ENCODE measurements at regions not wholly inside any gene's neighbourhood (a gene's known extent, or its start where the extent isn't known, plus 50 kb on each side); places are given as distances from the start of the nearest gene placed in this dataset.
"Not testable (repeated sequence)": the region's sequence is repeated elsewhere in the genome, so short reads cannot be mapped to it uniquely, and the experiment has no call there.

GRCh38 chr16:6728381-6728780 is 604.3 kb upstream of the RBFOX1 start:
- DNase-seq (ENCODE audit: low read depth in 2 of 2), result no peak

DNA sequence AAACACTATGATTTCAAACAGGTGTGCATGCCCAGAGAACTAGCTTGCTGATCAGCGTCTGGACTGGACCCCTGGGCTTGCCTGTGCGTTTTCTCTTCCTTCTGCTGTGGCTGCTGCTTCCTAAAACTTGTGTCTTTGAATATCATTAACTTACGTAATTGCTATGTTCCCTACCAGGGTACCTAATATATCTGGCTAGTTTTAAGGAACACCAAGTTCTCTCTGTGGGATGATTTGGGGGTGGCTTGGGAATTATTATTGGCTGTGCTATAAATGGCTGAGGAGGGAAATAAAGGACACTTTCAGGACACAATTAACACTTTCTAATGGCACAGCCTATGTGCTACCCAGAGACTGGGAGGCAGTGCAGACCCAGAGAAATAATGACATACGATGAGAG is 606.0 kb upstream of the RBFOX1 start:
- no peak for DNase-seq (ENCODE audit: low read depth in 2 of 2)

- no peak for DNase-seq (ENCODE audit: low read depth in 2 of 2)
Observed at GRCh38 chr16:6725634-6726331, 606.9 kb upstream of the RBFOX1 start.

GRCh38 chr16:6725206-6725605 is 607.4 kb upstream of the RBFOX1 start:
- not testable (repeated sequence) for DNase-seq (ENCODE audit: low read depth in 2 of 2)

GRCh38 chr16:6722786-6723185 is 609.9 kb upstream of the RBFOX1 start:
- DNase-seq (ENCODE audit: low read depth in 2 of 2), result no peak

GRCh38 chr16:6714510-6714909 is 618.1 kb upstream of the RBFOX1 start:
- no peak for DNase-seq (ENCODE audit: low read depth in 2 of 2)

GRCh38 chr16:6709736-6710135 is 622.9 kb upstream of the RBFOX1 start:
- DNase-seq (ENCODE audit: low read depth in 2 of 2), result no peak

DNA sequence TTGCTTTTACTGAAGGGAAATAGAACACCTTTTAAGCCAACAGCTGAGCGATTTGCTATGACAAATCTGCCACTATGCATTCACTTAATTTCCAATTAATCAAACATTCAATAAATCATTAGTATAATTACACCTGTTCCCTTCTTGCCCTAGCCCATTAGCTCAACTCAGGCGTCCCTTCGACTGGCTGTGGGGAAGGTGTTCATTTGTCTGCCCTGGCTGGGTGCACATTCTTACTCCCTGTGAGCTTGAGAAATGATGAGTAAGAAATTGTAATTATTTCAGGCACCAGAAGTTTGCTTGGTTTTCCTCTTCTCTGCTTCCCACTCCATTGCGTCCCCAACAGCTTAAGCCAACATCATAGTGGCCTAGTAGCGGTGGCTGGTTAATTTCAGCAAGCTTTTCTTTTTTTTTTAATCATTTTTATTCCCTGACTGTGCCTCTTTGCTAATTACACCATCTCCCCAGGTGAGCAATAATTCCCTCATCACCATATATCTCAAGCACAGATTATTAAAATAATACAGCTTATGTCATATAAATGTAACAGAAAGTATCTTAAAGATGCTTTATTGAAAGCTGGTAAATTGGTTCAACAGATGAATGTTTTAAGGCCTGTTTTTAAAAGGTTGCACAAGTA is 623.9 kb upstream of the RBFOX1 start:
- DNase-seq (ENCODE audit: low read depth in 2 of 2), result no peak

DNA sequence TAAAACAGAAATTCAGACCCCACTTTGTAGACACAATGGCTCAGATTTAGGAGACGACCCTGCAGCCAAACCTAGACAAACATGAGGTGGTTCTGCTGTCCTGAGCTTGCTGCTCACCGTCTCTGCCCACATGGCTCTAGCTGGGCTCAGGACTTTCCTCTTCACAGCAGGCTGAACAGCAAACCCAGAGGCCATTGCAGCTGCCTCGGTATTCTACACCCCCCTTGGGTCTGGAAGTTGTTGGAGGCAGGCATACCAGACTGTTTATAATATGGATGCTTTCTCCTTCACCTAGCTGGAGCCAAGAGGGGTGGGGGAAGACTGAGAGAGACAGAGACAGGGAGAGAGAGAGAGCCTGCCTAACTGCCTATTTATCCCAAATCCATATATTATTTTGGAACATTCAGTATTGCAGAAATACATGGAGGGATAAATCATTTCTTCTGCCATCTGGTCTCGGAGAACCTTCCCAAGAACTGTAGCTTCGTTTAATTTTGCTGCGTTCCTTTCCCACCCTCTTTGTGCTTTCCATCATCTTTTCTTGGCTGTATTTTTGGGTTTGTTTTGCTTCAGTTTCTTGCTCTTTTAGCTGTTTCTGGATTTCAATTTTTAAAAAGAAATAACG is 628.2 kb upstream of the RBFOX1 start:
- no peak for DNase-seq (ENCODE audit: low read depth in 2 of 2)

- DNase-seq (ENCODE audit: low read depth in 2 of 2), result no peak
Observed at GRCh38 chr16:6701096-6701495, 631.5 kb upstream of the RBFOX1 start.

DNA sequence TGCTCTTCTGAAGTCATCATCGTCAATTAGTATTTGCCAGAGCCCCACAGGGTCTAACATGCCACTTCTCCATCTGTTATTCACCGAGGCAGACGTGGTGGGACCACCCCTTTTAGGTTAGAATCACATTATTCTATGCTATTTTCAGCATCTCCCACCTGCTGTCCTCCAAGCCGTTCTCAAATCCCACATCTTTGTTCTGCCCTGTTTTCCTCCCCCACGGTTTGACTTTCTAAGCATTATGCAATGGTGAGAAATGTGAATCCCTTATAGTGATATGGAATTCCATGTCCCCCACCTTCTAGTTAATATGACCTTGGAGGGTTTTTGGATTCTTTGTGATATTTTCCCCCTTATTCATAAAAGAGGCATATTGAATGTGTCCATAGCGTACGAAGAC is 634.1 kb upstream of the RBFOX1 start:
- no peak for DNase-seq (ENCODE audit: low read depth in 2 of 2)

DNA sequence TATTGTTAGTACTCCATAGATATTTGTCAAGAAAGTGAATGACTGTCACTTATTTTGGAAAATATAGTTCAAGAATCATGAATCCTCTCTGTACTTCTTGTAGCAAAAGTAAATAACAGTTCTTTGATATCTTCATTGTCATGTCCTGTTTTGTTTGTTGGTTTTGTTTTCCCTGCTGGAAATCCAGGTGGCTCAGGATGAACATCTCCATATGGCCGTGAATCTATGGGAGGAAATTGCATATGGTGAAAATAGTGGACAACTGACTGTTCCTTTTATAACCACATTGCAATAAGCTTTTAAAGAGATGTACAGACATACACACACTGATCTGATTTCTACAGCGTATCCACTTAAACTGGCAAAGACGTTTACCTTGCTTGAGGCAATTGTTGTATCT is 637.0 kb upstream of the RBFOX1 start:
- no peak for DNase-seq (ENCODE audit: low read depth in 2 of 2)

- DNase-seq (ENCODE audit: low read depth in 2 of 2), result no peak
Observed at GRCh38 chr16:6694636-6695035, 638.0 kb upstream of the RBFOX1 start.

GRCh38 chr16:6693418-6693817 is 639.2 kb upstream of the RBFOX1 start:
- DNase-seq (ENCODE audit: low read depth in 2 of 2), result not testable (repeated sequence)

DNA sequence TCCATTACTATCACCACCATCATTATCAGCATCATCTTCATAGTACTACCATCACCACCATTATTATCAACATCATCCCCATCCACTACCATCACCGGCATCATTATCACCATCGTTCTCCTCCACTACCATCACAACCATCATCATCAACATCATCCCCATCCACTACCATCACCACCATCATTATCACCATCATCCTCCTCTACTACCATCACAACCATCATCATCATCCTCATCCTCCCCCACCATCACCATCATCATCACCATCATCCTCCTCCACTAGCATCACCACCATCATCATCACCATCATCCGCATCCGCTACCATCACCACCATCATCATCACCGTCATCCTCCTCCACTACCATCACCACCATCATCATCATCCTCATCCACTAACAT is 639.8 kb upstream of the RBFOX1 start:
- no peak for DNase-seq (ENCODE audit: low read depth in 2 of 2)

DNA sequence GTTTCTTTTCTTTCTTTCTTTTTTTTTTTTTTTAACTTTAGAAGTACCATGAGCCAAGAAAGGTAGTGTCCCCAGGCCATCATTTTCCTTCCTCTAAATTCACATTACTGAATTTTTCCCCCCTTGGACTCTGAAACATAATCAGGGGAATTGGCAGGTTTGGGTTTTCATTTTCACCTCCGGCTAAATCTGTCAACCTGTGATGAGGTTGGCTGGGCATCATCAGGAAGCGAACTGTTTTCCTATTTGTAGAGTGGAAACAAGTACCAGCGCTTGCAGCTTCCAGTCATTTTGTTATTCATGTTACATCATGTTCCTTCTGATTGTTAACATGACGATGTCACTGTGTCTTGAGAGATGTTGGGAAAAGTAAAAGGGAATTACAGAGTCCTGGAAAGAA is 641.9 kb upstream of the RBFOX1 start:
- no peak for DNase-seq (ENCODE audit: low read depth in 2 of 2)

DNA sequence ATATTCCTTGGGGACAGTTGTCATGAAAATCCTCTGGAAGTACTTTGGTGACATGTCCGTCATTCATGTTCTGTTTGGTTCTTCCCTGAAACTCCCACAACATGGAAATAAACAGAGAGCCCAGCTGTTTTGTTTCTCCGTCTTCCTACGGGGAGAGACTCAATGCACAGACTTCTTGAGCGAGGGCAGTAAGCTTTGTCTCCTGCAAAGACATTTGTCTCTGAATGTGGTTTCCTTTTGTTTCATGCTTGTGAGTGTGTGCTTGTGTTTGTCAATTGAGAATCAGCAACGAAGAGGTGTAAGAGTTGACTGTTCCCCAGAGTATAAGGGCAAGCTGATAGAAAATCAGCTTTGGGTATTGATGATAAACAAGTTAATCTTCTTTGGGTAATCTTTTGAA is 643.0 kb upstream of the RBFOX1 start:
- no peak for DNase-seq (ENCODE audit: low read depth in 2 of 2)

DNA sequence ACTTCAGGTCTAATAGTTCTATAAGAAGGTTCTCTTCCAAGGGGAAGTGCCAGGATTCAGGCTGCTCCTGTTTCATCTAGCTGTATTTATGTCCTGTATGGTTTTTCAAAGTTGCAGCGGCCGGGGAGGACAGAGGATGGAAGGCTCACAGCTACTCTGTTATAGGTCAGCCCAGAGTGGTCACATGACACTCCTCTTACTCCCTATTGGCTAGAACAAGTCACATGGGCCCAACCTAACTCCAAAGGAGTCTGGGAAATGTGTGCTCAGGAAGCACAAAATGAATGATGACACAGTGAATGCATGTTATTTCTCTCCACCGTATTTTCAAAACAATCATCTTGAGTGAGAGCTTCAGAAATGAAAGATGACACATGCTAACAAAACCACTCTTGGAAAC is 645.1 kb upstream of the RBFOX1 start:
- no peak for DNase-seq (ENCODE audit: low read depth in 2 of 2)

DNA sequence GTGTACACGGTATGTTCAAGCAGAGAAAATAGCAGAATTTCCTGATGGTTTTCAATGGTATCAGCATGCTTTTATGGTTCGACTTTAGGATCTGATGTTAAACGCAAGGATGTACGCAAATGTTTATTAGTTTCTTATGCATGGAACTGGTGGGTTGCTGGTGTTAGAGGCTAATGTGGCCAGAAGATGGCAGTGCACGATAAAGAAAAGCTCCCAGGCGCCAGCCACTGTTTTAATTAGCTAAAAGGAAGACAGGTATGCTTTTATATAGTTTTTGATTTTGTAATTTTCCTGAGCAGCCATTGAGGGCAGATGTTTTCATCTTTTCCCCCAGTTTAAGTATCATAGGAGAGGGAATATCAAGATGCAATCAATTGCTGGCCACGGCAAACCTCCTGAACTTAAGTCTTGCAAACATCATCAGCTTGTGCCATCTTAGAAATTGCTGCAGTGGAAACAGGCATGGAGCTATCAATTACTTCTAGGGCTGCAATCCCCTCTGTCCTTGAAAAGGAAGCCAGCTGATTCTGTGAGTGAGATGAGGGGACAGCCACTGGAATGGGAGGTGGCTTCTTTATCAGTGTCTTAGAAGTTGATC is 648.5 kb upstream of the RBFOX1 start:
- no peak for DNase-seq (ENCODE audit: low read depth in 2 of 2)

DNA sequence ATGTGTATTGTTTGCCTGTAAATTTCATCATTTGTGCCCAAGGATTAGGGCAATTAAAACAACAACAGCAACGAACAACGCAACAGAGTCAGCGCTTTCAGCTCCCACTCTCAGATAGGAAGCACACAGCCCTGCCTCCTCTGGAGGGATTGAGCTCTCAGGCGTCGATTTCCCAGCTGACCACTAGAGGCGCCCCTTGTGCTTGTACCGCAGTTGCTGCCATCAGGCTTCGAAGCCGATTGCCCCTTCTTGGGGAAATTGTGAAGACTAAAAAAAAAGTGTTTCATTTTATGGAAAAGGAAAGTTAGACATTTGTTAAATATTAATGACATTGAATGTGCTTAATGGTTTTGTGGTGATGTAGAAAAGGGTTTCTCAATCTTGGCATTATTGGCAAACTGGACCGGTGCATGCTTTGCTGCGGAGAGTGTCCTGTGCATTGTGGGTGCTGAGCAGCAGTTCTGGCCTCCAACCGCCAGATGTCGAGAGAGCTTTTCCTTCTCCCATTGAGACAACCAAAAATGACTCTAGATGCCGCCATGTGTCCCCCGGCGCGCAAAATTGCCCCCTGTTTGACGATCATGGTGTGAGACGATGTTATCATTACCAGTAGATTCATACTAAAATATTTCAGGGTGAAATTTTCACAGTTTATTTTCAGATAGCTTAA is 650.4 kb upstream of the RBFOX1 start:
- no peak for DNase-seq (ENCODE audit: low read depth in 2 of 2)

DNA sequence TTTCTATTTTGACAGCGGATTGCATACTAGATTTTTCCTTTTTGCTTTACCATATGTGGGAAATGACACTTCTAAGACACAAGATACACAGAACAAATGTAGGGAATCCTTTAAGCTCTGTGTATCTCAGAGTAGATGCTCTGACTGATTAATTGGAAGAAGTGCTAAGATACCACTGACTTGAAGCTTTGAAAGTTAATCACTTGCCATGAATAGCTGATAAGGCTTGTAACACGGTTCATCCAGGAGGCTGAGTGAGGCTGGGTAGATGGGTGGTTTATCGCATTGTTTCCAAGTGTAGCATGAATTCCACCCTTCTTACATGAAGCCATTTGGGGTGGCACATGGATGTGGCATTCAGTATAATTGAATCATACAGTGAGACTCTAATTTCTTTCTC is 654.1 kb upstream of the RBFOX1 start:
- DNase-seq (ENCODE audit: low read depth in 2 of 2), result no peak

GRCh38 chr16:6674071-6674470 is 658.6 kb upstream of the RBFOX1 start:
- DNase-seq (ENCODE audit: low read depth in 2 of 2), result no peak

All from stimulated activated CD8-positive, alpha-beta memory T cell treated with anti-CD3 and anti-CD28 coated beads, Interleukin-15, amount 100 ng/mL, for 4 hours (primary cell).